Right lobe of liver (tissue), 6 donors: ENCODE measurements at regions not wholly inside any gene's neighbourhood (a gene's known extent, or its start where the extent isn't known, plus 50 kb on each side); places are given as distances from the start of the nearest gene placed in this dataset.

Experiments used
- ATAC-seq, 4 donors: fragments of 200-7000 bp; cut with Tn5 transposase; one replicate each; pipeline ENCODE4 v1.9.1; 2020; ENCODE audit warnings: mild to moderate bottlenecking in 4 of 4, moderate library complexity in 4 of 4
- DNase-seq, 3 donors: peaks; one replicate each; pipeline ENCODE4 v3.0.0-alpha.2; 2020
- H3K27ac ChIP-seq, 3 donors: fragments of 200-600 bp; one replicate each; pipeline ENCODE4 v1.8.0; 2022
- H3K27me3 ChIP-seq, 2 donors: fragments of 200-600 bp; one replicate each; pipeline ENCODE4 v1.8.0; 2022
- H3K36me3 ChIP-seq, 4 donors: fragments of 200-600 bp; sonication (generic) in 1 of 4; one replicate each; pipeline versions ENCODE4 v1.5.1 to v1.8.0; 2017 to 2022; ENCODE audit warnings: control low read depth in 1 of 4
- H3K4me1 ChIP-seq, 4 donors: fragments of 200-600 bp; sonication (generic) in 1 of 4; one replicate each; pipeline versions ENCODE4 v1.5.1 to v1.8.0; 2017 to 2022; ENCODE audit warnings: control low read depth in 1 of 4
- H3K4me3 ChIP-seq, 3 donors: fragments of 200-600 bp; one replicate each; pipeline ENCODE4 v1.8.0; 2022
- H3K9me3 ChIP-seq, 4 donors: fragments of 200-600 bp; sonication (generic) in 1 of 4; one replicate each; pipeline versions ENCODE4 v1.5.1 to v1.8.0; 2017 to 2022; ENCODE audit warnings: control low read depth in 1 of 4
- CTCF ChIP-seq, 4 donors: fragments of 200-600 bp in 3 of 4; fragments of 450-650 bp in 1 of 4; IDR thresholded peaks; one replicate each; pipeline versions ENCODE4 v1.5.1 to v1.8.0; 2016 to 2022; ENCODE audit warnings: antibody characterized with exemption in 4 of 4, mild to moderate bottlenecking in 2 of 4
- POLR2A ChIP-seq: fragments of 450-650 bp; IDR thresholded peaks from one replicate; pipeline ENCODE4 v1.6.1; 2017; ENCODE audit warnings: antibody characterized with exemption, mild to moderate bottlenecking
- WGBS: methylation state at CpG from one replicate; pipeline ENCODE4 v1.1.6; 2018; ENCODE audit warnings: low coverage, low lambda C conversion rate; ENCODE audit not compliant: insufficient coverage; ENCODE audit errors: missing lambda C conversion rate; 5-methylcytosine and 5-hydroxymethylcytosine counted together
- intact Hi-C, 2 donors: fragments of 100-400 bp; cut with DNase I; formaldehyde crosslinking; loops; one replicate each; pipeline versions ENCODE4 v1.11.2 to v1.14.1; 2022
- donor health status: DM: no; HTN: yes; CAD: no.
- donor health status: DM: no; HTN: no; CAD: no.
- donor health status: DM: no; HTN: no; CAD: no.
- donor health status: DM: no; HTN: yes; CAD: no.
- donor health status: DM: no; HTN: yes; CAD: no.

GRCh38 chr13:85028035-85028434 lies 771.2 kb downstream of the SLITRK6 start:
- intact Hi-C loops = no loop called here
- Histone ChIP-seq H3K4me1 (no peaks in the 10 kb centered on the region), H3K27ac (no peak overlapping the region), H3K4me3 (no peak overlapping the region), H3K9me3 (no peaks in the 10 kb centered on the region), H3K27me3 (no peaks in the 10 kb centered on the region), H3K36me3 (no peaks in the 10 kb centered on the region)
- no peak for DNase-seq
- no peak for ATAC-seq
- WGBS = 58% methylated on average over 3 of the region's 3 CpGs
- no peak for TF ChIP-seq CTCF (IDR thresholded peaks at IDR 0.05)
- TF ChIP-seq POLR2A = no peak

- H3K27me3 ChIP-seq = no peaks in the 10 kb centered on the region
- H3K4me1 ChIP-seq = no peaks in the 10 kb centered on the region
- no peaks in the 10 kb centered on the region for H3K36me3 ChIP-seq
- no peak for TF ChIP-seq POLR2A
- TF ChIP-seq CTCF (IDR thresholded peaks at IDR 0.05) = no peak
- intact Hi-C loops = no loop called here
- DNase-seq = no peak
- WGBS = 56% methylated on average over 1 of the region's 1 CpG
- no peaks in the 10 kb centered on the region for H3K9me3 ChIP-seq
- no peak overlapping the region for H3K4me3 ChIP-seq
- ATAC-seq = no peak
- no peak overlapping the region for H3K27ac ChIP-seq
These were observed 780.1 kb downstream of the SLITRK6 start for GRCh38 chr13:85019121-85019520.

GRCh38 chr13:85013006-85013405 lies 786.2 kb downstream of the SLITRK6 start:
- Histone ChIP-seq H3K4me3 (no peak overlapping the region), H3K9me3 (no peaks in the 10 kb centered on the region), H3K36me3 (no peaks in the 10 kb centered on the region), H3K27me3 (no peaks in the 10 kb centered on the region), H3K4me1 (no peaks in the 10 kb centered on the region), H3K27ac (no peak overlapping the region)
- TF ChIP-seq CTCF (IDR thresholded peaks at IDR 0.05) = no peak
- TF ChIP-seq POLR2A = no peak
- ATAC-seq (no peak), DNase-seq (no peak)
- intact Hi-C loops = no loop called here

- Histone ChIP-seq H3K27ac (no peak overlapping the region), H3K9me3 (no peaks in the 10 kb centered on the region), H3K4me3 (no peak overlapping the region), H3K4me1 (no peaks in the 10 kb centered on the region), H3K27me3 (no peaks in the 10 kb centered on the region), H3K36me3 (no peaks in the 10 kb centered on the region)
- 48% methylated on average over 3 of the region's 3 CpGs for WGBS
- TF ChIP-seq POLR2A (no peak), CTCF (IDR thresholded peaks at IDR 0.05) (no peak)
- no peak for ATAC-seq
- intact Hi-C loops = no loop called here
- no peak for DNase-seq
These were observed 789.8 kb downstream of the SLITRK6 start for GRCh38 chr13:85009447-85009846.

GRCh38 chr13:84999252-84999651 lies 800.0 kb downstream of the SLITRK6 start:
- no peaks in the 10 kb centered on the region for H3K36me3 ChIP-seq
- H3K27me3 ChIP-seq = no peaks in the 10 kb centered on the region
- TF ChIP-seq CTCF (IDR thresholded peaks at IDR 0.05) (no peak), POLR2A (no peak)
- ATAC-seq (no peak), DNase-seq (no peak)
- peaks cover 0 to 6% (median 0%) of the 10 kb centered on the region in 4 donors for H3K4me1 ChIP-seq
- H3K4me3 ChIP-seq = no peak overlapping the region
- no peaks in the 10 kb centered on the region for H3K9me3 ChIP-seq
- no peak overlapping the region for H3K27ac ChIP-seq
- intact Hi-C loops = no loop called here
- WGBS = 41% methylated on average over 1 of the region's 1 CpG
